ENCODE measurements at regions not wholly inside any gene's neighbourhood (a gene's known extent, or its start where the extent isn't known, plus 50 kb on each side); places are given as distances from the start of the nearest gene placed in this dataset.

DNA sequence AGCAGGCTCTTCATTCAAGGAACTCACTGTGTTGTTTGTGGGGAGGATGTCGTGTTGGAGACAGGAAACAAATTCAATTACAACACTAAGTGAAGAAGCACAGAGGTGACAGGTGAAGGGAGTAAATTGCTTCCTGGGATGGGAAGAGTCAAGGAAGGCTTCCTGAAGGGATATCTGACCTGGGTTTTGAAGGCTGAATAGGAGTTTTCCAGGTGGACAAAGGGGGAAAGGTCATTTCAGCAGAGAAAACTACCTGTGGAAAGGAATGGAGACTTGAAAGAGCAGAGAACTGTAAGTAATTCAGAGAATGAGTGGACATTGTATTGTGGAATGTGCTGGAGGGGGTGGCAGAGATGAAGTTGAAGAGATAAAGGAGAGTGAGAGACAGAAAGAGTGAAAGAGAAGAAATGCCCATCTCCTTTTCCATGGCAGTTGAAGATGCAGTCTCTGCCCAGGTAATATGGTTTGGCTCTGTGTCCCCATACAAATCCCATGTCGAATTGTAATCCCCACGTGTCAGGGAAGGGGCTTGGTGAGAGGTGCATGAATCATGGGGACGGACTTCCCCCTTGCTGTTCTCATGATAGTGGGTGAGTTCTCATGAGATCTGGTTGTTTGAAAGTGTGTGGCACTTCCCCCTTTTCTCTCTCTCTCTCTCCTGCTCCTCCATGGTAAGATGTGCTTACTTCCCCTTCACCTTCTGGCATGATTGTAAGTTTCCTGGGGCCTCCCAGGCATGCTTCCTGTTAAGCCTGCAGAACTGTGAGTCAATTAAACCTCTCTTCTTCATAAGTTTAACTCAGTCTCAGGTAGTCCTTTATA, 205.7 kb upstream of the BCOR start:
- DNase-seq: no peak

DNA sequence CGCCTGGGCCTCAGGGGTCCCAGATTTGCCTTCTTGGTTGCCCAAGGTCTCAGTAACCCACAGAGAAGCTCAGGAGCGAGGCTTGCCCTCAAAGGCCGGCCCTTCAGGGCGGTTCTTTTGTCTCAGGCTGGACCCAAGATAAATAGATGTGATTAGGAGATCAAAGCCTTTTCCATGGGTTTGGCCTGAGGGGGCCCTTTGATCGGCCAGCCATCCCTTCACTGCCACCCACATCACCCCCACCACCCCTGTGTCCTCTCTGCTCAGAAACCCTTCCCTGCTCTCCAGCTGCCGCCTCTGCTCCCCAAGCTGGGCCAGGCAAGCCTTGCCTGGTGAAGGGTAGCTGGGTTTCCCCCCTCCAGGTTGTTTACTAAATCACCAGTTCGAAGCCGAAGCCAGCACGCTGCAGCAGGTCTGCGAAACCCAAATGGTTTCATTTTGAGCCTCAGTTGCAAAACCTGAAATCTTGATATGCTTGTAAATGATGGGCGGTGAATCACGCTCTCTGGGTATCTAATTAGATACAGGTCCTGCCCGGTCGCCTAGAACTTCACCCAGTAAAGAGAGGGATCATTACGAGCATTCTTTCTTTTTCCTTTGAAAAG, 202.6 kb upstream of the BCOR start:
- DNase-seq: no peak

DNA sequence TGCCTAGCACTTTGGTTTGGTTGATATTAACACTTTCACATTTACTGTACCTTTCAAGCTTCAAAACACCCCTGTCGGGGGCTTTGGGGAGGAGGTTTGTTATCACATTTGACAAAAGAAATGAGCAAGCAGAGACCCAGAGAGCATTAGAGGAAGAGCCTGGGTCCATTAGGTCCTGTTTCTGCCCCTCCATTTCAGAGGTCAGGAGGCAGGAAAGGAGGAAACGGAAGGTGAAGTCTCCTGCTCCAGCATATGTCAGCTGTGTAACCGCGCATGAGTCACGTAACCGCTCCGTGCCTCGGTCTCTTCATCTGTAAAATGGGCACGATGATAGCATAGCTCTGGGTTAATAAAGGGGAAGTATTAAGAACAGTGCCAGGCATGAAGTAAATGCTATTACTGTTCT, 201.9 kb upstream of the BCOR start:
- no peak for DNase-seq

DNA sequence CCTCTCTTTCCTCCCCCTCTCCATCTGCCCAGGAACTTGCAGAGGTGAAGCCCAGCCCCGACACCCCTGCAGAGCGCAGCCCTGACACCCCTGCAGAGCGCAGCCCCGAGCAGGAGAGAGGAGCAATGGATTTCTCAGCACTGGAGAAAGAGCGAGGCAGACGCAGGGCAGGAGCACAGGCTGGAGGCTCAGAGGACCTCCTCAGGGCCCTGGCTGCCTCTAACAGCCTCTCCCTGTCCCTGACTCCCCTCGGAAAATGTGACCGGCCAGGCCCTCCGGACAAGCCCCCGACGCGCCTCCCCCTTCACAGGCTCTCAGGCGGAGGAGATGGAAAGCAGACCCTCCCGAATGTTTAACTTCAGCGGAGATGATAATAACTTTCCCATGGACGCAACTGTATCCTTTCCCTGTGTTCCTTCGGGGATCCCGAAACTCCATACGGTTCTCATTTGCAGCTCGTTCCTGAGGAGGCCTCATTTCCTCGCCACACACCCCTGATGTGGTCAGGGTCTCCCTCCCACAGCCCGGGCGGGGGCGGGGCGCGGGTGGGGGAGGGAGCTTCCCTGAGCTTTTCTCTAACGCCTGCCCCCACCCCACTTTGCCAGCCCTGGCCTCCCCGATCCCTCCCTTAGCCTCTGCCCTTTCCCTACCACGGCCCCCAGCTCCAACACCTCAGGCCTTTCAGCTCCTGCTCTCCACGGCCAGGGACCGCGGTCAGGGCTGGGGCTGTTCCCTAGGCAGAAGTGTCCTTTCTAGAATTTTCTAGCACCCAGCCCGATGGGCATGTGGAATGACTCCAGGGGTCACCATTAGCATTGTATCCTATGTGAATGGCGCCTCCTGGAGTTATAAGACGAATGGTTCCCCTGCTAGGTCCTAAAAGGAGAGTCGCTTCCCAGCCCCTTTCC, 201.1 kb upstream of the BCOR start:
- no peak for DNase-seq

DNA sequence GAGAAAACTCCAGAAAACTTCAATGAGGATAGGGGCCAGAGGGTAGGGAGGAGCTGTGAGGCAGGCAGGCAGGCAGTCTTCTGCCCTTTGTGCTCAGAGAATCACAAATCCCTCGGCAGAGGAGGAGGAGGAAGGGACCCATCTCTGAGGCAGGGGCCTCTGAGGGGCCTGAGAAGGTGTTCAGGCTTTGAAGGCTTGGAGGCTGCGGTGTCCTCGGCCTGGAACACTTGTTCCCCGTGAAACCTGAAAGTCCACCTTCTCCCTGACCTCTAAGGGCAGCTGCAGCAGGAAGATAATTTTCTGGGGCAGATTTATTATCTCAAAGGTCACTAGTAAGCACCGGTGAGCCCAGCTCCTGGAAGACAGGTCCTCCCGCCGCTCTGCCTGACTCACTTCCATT, 200.3 kb upstream of the BCOR start:
- DNase-seq: no peak

DNA sequence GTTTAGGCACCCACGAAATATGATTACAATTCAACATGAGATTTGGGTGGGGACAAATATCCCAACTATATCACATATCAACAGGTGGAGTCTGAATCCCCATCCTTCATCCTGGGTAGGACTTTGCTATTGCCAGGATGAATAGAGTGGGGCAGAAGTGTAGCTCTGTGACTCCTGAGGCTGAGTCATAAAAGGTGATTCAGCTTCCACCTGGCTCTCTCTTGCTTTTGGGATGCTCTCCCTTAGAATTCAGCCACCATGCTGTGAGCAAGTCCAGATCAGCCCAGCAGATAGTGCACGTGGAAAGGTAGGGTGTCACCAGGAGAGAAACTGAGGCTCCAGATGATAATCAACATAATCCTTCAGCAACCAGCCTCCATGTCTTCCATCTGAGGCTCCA, 193.8 kb upstream of the BCOR start:
- no peak for DNase-seq

DNA sequence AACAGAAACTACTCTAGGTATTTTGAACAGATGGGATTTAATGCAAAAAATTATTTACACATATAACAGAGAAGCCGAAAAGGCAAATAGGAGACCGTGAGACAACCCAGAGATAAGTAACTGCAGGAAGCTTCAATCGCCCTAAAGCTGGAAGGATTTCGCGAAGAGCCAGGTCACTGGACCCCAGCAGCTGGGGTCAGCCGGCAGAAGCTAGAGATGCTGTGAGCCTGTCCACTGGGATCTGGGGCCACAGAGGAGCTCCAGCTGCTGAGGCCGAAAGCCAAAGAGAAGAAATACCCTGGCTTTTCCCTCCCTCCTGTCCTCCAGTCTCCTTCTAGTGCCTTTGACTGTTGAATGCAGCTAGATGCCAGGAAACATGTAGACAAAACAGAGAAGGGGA, 192.8 kb upstream of the BCOR start:
- no peak for DNase-seq

DNA sequence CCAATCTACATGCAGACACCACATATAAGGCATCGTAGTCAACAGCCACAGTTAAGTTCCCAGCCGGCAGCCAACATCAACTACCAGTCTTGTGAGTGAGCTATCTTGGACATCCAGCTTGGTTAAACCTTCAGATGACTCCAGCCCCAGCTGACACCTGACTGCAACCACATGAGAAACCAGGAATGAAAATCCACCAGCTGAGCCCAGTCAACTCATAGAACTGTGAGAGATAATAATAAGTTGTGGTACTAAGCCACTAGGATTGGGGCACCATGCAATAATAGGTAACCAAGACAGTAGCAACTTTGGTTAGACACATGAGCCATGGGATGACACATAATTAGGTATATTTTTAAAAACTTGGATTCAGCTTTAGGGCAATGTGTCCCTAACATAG, 188.1 kb upstream of the BCOR start:
- DNase-seq: no peak

DNA sequence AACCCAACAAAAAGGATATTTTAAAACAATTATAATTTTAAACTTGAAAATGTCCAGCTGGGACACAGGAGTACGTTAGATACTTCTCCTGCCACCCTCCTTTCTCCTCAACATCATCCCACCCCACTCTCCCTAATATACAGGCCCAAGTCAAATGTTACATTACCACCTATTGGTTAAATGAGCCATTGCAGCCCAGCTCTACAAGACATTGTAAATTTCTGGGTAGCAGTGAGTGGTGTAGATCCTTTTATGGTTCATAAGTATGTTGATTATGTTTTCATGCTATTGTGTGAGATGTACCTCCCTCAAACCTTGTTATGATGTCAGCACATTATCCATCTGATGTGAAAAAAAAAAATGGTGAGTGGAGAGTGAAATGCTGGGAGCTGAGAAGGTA, 187.1 kb upstream of the BCOR start:
- no peak for DNase-seq

DNA sequence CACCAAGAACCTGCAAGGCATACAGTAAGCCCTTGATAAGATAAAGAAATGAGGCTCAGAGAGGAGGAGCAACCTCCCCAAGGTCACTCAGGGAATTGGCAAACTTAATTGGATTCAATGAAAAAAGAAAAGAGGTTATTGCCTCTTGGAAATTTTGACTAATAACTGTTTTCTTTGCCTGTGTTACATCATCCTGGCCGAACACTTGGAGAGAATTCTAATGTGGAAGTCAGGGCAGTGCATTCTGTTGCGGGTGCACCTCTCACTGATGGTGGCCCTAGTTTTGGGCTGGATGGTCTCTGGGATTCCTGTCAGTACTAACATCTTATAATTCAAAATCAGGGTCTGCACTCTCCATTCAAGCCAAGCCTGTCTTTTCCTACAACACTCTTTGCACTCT, 186.2 kb upstream of the BCOR start:
- DNase-seq: no peak

DNA sequence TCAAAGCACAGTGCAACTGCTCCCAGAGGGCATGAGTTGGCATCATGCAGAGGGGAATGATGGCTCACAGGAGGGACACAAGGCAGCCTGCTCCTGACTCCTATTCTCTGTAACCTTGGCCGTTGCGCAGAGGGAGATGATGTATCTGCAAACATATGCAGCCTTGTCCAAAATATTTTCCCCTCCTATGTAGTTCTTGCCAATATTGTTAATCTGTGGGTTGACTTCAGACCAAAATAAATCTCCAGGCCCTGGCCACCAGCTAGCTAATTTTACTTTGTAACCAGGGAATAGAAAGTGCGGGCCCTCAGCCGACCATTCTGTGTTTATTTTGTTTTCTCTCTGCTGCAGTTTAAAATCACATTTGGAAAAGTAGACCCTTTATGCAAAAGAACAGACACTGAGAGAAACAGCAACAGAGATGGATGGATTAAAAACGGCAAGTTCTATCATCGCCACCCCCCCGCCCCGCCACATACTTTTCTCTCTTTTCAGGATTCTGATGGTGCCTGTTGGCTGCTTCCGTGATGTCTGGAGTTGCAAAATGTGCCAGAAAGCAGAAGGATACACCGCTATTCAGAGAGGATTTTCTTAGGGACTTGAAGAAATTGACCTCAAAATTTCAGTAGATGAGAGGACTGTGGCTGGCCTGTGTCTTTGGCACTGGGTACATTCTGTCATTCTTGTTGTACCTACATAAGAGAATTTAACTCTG, 185.3 kb upstream of the BCOR start:
- no peak for DNase-seq

DNA sequence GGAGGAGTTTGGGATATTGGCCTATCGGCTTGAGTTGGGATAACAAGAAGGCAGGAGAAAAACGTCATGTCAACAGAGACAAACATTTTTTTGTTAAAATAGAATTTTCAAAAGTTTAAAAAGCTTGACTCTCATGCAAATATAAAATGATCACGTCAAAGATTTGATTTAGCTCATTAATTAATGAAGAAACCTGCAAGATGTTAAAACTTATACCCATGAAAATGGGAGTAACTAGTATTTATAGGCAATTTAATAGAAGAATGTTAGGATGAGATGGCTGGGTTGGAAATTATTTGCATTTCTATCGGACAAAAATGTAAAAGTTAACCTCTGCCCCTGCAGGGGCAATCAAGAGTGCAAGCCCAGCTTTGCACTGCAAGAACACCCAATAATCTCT, 184.6 kb upstream of the BCOR start:
- DNase-seq: no peak

DNA sequence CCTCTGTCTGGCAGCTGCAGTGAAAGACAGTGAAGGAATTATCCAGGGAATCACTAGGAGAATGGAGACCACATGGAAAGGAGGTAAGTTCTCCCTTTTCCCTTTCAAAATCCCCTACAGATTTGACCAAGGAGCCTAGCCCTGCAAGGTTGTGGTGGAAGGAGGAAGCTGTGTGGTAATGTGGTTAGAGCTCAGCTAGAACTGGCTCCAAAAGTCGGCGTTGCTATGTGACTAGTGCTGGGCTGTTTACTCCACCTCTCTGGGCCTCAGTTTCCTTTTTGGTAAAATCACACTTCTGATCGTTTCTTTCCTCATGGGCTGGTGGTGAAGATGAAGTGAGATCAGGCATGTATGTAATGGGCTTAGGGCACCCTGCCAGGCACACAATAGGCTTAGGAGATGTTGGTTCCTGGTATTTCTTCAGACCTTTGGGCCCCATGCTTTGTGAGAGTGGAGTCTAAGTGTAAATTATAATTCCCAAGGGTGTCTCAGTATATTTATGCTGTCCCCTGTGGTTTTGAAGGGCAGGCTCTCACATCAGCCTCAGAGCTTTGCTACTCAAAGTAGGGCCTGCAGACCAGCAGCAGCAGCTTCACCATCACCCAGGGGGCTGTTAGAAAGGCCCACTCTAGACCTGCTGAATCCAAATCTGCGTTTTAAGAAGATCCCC, 183.7 kb upstream of the BCOR start:
- no peak for DNase-seq

DNA sequence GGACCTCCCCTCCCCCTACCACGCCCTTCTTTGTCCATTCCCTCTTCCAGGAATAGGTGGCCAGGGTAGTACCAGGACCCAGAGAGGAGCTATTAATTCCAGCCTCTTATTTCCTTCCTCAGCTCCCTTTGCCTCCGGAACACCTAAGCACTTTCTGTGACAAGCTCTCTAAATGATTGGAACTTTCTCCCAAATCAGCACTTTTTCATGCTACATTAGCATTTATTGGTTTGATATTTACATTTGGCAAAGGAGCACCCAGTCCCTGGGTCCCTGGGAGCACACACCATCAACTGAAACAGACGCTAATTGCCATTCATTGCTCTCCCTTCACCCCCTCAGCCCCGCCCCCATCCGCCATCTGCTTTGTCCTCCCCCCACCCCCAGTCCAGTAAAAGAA, 182.0 kb upstream of the BCOR start:
- no peak for DNase-seq

DNA sequence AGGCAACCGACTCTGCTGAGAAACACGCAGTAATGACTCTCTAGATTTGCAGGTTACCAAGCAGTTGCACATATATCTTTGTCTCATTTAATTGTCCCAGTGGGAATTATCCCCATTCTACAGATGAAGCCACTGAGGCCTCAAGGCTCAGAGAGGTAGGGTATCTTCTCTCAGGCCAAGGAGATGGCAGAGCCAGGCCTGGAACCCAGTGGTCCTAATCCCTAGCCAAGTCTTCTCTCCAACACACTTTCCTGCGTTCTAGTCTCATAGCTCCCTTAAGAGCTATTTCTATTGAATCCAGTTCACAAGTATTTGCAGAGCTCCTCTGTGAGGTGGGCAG, 181.3 kb upstream of the BCOR start:
- no peak for DNase-seq

DNA sequence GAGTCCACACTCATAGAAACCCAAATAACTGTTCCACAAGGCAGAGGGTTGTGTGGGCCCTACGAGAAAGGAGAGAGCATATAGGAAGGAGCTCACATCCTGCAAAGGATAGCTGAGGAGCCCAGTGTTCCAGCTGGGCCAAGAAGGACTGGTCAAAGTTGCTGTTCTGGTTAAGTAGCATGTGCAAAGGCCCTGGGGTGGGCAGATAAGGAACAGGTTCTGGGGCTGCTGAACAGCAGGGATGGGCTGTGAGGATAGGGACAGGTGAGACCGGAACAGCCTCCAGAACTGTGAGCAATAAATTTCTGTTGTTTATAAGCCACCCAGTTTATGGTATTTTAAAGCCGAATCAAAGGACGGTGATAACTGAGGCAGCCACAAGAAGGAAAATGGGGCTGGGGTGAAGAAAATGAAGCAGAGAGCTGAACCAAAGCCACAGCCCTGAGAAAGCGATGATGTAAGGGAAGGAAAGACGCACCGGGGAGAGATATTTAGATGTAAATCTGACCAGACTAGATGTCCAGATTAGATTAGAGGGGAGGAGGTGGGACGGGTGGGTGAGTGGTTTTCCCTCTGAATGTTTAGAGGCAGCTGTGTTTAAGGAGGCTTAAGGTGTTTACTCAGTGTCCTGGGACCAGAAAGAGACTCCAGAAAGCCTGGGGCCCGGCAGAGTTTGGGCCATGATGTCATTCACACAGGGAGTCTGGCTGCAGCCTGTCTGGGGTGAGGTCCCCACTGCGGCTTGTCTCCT, 180.8 kb upstream of the BCOR start:
- DNase-seq: peak; percentile 63

DNA sequence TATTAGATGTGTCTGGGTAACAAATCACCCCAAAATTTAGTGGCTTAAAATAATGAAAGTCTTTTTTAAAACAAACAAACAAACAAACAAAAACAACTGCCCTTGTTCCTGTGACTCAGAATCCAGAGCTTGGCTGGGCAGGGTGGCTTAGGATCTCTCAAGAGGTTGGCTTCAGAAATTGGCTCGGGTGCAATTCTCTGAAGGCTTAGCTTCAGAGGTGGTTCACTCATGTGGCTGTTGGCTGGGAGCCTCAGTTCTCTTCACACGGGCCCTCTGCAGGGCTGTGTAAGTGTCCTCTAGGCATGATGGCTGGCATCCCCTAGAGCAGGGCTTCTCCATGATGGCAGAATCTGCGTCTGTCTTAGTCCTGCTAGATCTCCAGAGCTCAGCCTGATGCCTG, 179.9 kb upstream of the BCOR start:
- DNase-seq: no peak

DNA sequence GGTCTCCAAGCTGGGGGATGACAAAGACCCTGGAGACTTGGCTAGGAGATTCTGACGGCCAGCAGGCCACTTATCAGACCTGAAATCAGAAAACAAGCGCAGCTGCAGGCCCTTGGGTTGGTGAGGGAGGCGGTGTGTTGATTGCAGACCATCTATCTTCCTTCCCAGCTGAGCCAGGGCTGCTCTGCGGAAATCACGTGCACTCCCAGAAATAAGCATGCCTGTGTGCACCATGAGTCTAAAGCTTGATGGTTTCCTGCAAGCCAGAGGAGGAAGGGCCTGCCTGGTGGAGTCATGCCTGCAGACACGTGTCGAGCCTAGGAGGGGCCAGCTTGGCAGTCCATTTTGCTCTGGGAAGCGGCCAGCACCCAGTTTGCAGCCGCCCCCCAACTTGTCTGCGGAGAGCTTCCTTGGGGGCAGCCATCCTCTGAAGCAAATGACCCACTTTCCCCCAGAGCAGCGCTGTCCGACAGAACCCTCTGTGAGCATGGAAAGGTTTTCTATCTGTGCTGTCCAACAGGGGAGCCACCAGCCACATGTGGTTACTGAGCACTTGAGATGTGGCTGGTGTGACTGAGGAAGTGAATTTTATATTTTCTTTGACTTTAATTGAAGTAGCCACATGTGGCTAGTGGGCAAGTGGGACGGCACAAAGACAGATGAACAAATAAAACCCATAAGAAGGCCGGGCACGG, 175.7 kb upstream of the BCOR start:
- no peak for DNase-seq

DNA sequence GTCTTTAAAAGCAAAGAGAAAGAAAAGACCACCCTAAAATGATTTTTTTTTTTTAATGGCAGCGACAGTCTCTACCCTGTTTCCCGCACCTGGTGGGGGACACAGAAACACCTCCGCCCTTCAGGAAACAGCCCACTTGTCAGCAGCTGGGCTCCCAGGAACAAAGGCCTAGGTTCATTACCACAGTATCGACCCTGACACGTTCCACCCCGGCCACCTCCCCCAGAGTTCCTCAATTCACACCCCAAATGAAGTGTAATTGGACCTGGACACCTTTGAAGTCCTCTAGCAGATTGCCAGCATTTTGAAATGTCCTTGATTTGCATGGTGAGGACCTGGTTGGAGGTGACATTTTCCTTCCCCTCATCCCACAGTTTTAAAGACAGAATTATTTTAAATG, 175.0 kb upstream of the BCOR start:
- no peak for DNase-seq

DNA sequence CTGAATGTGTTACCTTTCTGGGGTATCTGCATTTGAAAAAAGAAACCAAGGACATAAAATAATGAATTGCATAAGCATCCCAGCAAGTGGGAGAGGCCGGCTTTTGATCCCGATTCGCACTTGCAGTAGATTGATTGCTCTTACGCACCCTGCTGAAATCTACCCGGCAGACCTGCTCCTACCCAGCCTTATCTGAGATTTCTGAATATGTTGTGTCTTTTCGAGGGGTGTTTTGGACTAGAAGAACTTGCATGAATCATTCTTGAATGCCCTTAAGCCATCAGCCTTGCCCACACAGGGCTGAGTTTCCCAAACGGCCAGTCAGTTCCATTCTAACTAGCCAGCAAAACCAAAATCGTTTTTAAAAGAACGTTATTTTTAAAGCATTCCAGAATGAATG, 174.4 kb upstream of the BCOR start:
- no peak for DNase-seq

DNA sequence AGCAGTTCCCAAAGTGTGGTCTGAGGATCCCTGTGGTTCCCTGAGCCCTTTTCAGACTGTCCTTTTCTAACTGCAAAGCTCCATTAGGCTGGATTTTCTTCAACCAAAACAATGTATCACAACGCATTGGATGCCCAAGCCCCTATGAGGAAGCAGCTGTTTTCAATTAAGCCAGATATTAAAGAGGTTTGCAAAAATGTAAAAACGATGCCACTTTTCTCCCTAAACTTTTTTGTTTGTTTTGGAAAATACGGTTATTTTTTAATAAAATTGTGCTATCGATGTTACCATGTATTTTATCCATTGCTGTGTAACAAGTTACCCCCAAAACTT, 170.4 kb upstream of the BCOR start:
- no peak for DNase-seq
